NCI-H1417 (cell line): ENCODE measurements at regions not wholly inside any gene's neighbourhood (a gene's known extent, or its start where the extent isn't known, plus 50 kb on each side); places are given as distances from the start of the nearest gene placed in this dataset.
"Not testable (repeated sequence)": the region's sequence is repeated elsewhere in the genome, so short reads cannot be mapped to it uniquely, and the experiment has no call there.

ENCODE experiments used
- DNase-seq, 3 experiments: peaks; one replicate each; lab custom pipeline; 2025; lab: John Stamatoyannopoulos, UW

- no peak for DNase-seq
These were observed 1753.5 kb downstream of the EFNA5 start for GRCh38 chr5:105917189-105917588.

DNA sequence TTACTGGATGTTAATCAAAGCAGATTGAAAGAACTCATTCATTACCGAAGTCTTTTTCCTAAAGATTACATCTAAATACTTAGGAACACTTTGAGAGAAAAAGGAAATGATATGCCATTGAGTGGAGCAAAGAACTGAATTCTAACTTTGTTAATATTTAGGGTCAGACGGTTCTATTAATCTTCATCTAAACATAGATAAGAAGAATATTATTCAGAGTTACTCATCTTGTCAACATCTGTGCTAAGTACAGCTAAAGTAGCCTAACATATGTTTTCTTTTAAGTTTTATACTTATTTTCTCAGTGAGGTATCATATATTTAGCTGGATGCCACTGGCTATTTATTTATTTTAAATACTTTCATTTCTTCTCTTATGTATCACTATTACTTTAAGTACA lies 1763.7 kb downstream of the EFNA5 start:
- DNase-seq = no peak

- no peak for DNase-seq
These were observed 1765.3 kb downstream of the EFNA5 start for GRCh38 chr5:105905392-105905791.

- no peak for DNase-seq
These were observed 1767.7 kb downstream of the EFNA5 start for GRCh38 chr5:105903069-105903468.

DNA sequence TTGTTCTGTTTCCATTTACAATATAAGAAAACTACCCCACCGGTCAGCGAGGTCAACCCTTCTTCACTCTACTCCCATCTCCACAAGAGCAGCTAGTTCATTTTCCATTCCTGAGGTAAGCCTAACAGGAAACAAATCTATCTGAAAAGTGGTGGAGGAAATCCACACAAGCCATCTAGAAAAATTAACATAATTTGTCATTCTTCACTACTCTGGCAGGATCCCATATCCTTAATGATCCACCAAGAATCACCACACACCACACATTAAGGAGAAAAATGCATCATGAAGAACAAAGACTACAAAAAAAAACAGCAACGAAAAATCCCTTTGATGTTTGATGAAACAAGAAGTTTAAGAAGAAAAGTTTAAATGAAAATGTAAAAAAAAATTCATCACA lies 1771.0 kb downstream of the EFNA5 start:
- no peak for DNase-seq

GRCh38 chr5:105898183-105898582 lies 1772.6 kb downstream of the EFNA5 start:
- DNase-seq = no peak

- no peak for DNase-seq
These were observed 1785.5 kb downstream of the EFNA5 start for GRCh38 chr5:105885266-105885665.

GRCh38 chr5:105882956-105883481 lies 1787.7 kb downstream of the EFNA5 start:
- peak in 1 of 3 experiments; percentile 12 for DNase-seq

DNA sequence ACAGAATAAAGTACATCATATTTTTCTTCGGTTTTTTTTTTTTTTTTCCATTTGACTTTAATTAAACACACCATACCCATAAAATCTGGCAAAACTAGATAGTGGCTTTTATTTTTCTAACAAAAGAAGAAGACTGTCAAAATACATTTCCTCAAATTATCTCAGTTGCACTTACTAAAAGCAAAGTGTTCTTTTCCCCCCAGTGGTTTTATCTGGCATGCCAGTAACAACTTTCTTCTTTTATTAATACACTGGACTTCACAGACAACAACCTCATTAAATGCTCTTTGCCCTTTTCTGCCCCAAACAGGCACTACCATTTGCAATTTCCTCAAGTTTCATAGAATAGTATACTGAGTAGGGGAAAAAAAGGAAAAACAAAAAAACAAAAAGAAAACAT lies 1792.3 kb downstream of the EFNA5 start:
- peak in 1 of 3 experiments; percentile 1 for DNase-seq

DNA sequence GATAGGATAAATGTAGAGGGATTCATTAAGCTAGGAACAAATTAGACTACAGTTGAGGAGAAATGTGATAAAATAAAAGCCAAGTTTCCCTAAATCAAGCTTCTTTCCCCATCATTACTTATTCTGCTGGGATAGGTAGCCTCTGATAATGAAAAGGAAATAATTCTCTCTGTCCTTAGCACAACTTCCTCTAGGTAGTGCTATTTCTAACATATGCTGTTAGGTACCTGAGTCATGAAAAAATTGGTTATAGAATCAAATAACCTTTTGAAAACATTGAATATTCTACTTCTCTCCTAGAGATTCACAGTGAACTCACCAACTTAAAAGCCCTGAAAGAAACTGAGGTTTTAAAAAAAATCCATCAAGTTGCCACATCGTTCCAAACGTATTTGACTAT lies 1793.1 kb downstream of the EFNA5 start:
- DNase-seq = no peak

- DNase-seq = no peak
These were observed 1796.4 kb downstream of the EFNA5 start for GRCh38 chr5:105874316-105874715.

- no peak for DNase-seq
These were observed 1798.0 kb downstream of the EFNA5 start for GRCh38 chr5:105872569-105873270.

- no peak for DNase-seq
These were observed 1802.5 kb downstream of the EFNA5 start for GRCh38 chr5:105868038-105868780.

- DNase-seq = no peak
These were observed 1804.9 kb downstream of the EFNA5 start for GRCh38 chr5:105865834-105866233.

- DNase-seq = not testable (repeated sequence)
These were observed 1811.4 kb downstream of the EFNA5 start for GRCh38 chr5:105859350-105859749.

DNA sequence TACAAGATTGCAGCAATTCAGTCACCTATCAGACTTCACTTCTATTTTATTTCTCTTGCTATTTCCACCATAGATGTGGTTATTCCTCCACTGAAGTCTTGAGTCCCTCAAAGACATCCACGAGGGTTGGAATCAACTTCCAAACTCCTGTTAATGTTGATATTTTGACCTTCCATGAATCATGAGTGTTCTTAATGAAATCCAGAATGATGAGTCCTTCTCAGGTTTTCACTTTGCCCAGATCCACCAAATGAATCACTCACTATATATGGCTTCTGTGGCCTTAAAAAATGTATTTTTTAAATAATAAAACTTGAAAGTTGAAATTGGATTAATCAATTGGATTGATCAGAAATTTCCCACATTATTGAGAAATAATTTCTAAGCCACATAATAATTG lies 1821.0 kb downstream of the EFNA5 start:
- DNase-seq = no peak

DNA sequence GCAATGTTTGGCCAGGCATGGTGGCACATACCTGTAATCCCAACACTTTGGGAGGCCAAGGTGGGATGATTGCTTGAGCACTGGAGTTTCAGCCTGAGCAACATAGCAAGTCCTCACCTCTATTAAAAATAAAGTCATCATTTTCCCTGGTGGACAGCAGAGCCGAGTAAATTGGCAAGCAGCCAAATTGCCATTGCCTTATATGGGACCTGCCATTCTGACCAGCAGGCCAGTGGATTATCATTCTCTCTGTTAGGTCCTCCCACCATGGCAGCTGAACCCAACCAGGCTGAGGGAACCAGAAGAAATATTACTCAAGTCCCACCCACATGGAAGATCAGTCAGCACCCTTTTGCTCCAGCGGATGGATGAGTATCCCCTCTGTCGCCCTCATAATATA lies 1829.9 kb downstream of the EFNA5 start:
- DNase-seq = peak in 1 of 3 experiments; percentile 2

GRCh38 chr5:105836887-105837286 lies 1833.8 kb downstream of the EFNA5 start:
- peak in 1 of 3 experiments; percentile 4 for DNase-seq

GRCh38 chr5:105836268-105836667 lies 1834.5 kb downstream of the EFNA5 start:
- peak in 1 of 3 experiments; percentile 0 for DNase-seq

DNA sequence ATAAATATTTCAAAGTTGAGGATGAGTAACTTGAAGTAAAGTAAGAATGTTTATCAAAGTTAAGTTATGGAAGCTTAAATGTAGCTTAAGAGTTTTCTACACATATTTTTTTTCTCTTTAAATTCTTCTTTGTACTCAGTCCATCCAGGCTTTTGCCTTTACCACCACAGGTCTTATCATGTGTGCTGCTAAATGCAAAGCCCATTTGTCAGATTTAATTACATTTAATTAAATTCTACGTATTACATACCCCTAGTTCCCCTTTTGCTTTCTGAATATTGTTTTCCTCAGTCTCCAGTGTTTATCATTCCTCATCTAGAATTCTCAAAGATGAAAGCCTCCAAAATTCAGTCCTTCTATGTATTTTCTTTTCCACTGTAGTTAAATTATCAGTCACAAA lies 1841.9 kb downstream of the EFNA5 start:
- no peak for DNase-seq

DNA sequence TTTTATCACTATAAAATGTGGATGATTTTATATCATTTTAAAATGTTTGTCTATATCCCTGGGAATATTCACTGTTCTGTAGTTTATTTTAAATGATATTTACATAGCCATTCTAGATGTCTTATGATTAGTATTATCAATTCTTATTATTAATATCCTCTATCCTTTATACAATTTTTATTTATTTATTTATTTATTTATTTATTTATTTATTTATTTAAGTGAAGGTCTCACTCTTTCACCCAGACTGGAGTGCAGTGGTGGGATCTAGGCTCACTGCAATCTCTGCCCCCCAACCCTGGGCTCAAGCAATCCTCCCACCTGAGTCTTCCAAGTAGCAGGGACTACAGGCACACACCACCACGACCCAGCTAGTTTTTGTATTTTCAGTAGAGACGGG lies 1848.9 kb downstream of the EFNA5 start:
- no peak for DNase-seq

- no peak for DNase-seq
These were observed 1852.8 kb downstream of the EFNA5 start for GRCh38 chr5:105817914-105818313.

DNA sequence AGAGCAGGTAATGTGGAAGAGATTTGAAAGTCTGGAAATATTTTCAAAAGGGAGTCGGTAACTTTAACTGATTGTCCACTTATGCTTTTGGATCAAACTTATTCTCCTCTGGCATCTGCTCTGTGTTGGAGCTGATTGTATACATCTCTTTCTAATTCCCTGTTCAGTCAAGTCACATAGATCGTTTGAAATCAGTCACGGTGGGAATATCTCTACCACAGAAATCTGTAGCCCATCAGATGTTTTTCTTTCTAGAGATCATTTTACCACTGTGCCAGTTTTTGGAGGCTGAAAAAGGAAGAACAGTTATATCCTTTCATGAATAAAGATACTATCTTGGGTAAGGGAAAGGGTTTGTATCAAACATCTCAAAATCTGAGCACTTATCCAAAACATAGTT lies 1853.3 kb downstream of the EFNA5 start:
- DNase-seq = no peak
